GM10266 (cell line): ENCODE measurements at regions not wholly inside any gene's neighbourhood (a gene's known extent, or its start where the extent isn't known, plus 50 kb on each side); places are given as distances from the start of the nearest gene placed in this dataset.
"Not testable (repeated sequence)": the region's sequence is repeated elsewhere in the genome, so short reads cannot be mapped to it uniquely, and the experiment has no call there.

Experiments used
- DNase-seq: peaks from one replicate; pipeline ENCODE4 v3.0.0; 2012; ENCODE audit errors: extremely low spot score
- CTCF ChIP-seq: IDR thresholded peaks from 2 replicates; pipeline ENCODE4 v1.5.1; 2012; ENCODE audit warnings: mild to moderate bottlenecking, low read depth; ENCODE audit not compliant: control insufficient read depth, insufficient read depth; ENCODE audit errors: missing control alignments

DNA sequence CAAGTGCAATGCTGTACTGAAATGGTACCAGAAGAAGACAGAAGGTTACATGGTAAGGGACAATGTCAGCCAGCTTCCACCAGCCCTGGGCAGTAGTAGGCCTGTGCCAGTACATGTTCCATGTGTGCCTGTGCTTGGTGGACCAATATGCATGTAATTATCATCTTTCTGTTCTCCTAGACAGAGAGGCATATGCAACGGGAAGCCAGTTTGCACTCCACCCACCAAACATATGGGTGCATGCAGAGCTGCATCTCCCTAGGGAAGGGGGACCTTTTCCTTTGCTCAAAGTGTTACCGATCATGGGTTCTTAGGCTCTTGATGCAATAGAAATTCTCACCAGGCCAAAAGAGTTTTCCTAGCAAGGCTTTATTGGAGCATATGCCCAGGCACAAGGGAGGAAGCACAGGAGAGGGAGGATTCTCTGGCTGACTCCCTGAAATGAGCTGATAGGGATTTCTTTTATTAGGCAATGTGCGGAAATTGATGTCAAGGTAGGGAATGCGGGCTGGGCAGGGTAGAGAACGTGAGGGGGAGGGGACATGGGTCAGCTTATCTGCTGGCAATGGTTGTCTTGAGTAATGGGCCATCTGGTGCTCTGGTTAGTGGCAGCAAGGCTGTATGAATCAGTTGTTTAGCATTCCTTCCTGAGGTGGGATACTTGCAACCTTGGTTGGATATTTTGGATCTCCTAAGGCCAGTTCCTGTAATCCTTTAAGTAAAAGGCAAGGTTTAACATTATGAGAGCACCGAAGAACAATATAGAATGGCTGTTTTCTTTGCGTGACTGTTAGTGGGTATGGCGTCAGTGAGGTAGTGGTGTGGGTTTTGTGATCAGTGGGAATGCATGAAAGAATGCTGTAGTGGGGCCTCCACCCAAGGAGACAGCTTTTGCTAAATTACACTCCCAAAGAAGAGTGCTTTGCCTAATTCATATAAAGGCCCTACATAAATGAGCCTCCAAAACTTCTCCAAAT is 102.5 kb downstream of the CDRT15L2 start:
- not testable (repeated sequence) for DNase-seq

GRCh38 chr17:20683651-20684229 is 104.2 kb downstream of the CDRT15L2 start:
- DNase-seq: not testable (repeated sequence)

DNA sequence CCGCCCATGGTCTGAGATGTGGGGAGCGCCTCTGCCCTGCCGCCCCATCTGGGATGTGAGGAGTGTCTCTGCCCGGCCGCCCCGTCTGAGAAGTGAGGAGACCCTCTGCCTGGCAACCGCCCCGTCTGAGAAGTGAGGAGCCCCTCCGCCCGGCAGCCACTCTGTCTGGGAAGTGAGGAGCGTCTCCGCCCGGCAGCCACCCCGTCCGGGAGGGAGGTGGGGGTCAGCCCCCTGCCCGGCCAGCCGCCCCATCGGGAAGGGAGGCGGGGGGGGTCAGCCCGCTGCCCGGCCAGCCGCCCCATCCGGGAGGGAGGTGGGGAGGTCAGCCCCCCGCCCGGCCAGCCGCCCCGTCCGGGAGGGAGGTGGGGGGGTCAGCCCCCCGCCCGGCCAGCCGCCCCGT is 105.5 kb downstream of the CDRT15L2 start:
- not testable (repeated sequence) for DNase-seq

DNA sequence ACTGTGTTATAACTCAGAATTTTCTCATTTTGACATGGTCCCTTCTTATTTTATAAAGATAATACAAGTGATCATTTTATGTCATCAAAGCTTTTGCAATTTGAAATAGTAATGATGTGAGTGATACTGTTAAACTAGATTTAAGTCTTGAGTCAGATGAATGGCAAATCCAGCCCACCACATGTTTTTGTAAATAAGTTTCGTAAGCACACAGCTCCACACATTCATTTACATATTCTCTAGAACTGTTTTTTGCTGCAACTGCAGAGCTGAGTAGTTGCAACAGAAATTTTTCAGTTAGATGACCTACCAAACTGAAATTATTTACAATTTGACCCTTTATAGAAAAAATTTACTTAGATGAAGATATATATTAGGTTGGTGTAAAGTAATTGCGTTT is 108.1 kb downstream of the CDRT15L2 start:
- not testable (repeated sequence) for DNase-seq

DNA sequence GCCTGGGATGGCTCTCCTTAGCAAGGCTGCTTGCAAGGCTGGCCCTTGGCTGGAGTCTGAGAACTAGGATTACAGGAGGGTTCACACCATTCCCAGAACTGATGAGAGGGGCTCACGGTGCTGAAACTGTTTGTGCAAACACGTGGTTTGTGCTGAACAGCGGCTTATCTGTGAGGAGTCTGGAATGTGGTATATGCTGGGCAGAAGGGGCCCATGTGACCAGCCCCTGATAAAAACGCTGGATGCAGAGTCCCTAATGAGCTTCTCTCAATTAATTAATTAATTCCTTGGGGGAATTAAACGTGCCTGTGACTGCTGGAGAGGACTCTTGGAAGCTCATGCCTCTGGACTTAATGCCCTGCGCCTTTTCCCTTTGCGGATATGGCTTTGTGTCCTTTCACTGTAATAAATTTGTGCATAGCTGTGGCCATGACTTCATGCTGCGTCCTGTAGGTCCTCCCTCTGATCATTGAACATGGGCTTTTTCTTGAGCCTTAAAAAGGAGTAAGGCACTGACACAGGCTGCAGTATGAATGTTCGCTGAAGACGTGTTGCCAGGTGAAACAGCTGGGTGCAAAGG is 109.7 kb downstream of the CDRT15L2 start:
- not testable (repeated sequence) for DNase-seq

GRCh38 chr17:20692706-20693105 is 113.2 kb downstream of the CDRT15L2 start:
- not testable (repeated sequence) for DNase-seq

DNA sequence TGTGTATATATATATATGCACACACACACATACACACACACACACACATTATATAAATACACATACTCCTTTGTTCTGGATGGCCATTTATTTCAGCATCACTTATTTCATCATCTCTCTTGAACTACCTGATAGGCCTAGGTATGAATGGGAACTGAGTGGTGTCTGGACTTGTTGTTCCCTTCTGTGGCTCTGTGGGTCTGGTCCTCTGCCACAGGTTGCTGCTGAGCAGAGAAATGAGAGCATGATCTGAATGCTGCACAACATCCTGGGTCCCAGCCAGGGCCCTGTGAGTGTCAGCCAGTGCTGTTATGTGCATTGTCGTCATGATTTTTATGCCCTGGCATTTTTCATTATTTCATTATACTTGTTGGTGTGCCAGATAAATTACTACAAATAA is 116.3 kb downstream of the CDRT15L2 start:
- DNase-seq: not testable (repeated sequence)

GRCh38 chr17:20698463-20699206 is 119.1 kb downstream of the CDRT15L2 start:
- not testable (repeated sequence) for DNase-seq

DNA sequence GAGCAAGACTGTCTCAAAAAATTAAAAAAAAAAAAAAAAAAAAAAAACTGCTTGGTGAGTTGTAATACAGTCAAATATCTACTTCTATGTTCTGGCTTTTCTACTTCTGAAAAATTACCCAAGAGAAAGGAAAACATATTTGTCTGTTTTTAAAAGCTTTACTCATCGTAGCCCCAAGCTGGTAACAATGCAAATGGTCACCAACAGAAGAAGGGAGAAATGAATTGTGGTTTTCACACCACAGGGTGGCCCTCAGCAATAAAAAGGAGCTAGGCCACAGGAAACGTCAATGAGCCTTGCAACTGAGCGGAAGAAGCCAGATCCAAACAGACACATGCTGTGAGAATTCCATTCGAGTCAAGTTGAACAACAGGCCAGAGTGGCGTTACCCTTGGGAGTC is 121.0 kb downstream of the CDRT15L2 start:
- DNase-seq: not testable (repeated sequence)

GRCh38 chr17:20701366-20701765 is 121.8 kb downstream of the CDRT15L2 start:
- DNase-seq: not testable (repeated sequence)

GRCh38 chr17:20702692-20703091 is 123.2 kb downstream of the CDRT15L2 start:
- DNase-seq: no peak
- TF ChIP-seq CTCF: no peak

- DNase-seq: no peak
- no peak for TF ChIP-seq CTCF
Measured at GRCh38 chr17:20703781-20704180, 124.3 kb downstream of the CDRT15L2 start.

GRCh38 chr17:20705186-20705585 is 125.7 kb downstream of the CDRT15L2 start:
- DNase-seq: not testable (repeated sequence)
